ENCODE measurements at regions not wholly inside any gene's neighbourhood (a gene's known extent, or its start where the extent isn't known, plus 50 kb on each side); places are given as distances from the start of the nearest gene placed in this dataset.

GRCh38 chr2:192288295-192288694 is 93.6 kb upstream of the TMEFF2 start:
- Histone ChIP-seq H2AFZ (ENCODE audit: low read length) (no peak overlapping the region), H3K23me2 (ENCODE audit: low read depth, low read length) (no peaks in the 10 kb centered on the region), H2BK15ac (ENCODE audit: low read length) (no peak overlapping the region), H3K27ac (ENCODE audit: low read depth, low read length) (no peak overlapping the region), H3K14ac (ENCODE audit: insufficient read length) (no peak overlapping the region), H3K79me1 (ENCODE audit: low read depth, low read length) (no peaks in the 10 kb centered on the region), H2BK120ac (replicated peaks; ENCODE audit: low read depth, low read length) (no peak overlapping the region), H4K5ac (ENCODE audit: insufficient read length, low read depth, low read length) (no peak overlapping the region), H3K27me3 (replicated peaks in 1 of 4; ENCODE audit: control insufficient read depth in 3 of 4, extremely low read depth in 1 of 4, insufficient read depth in 3 of 4, low read length in 3 of 4) (no peaks in the 10 kb centered on the region), H3K4me3 (ENCODE audit: extremely low read depth in 1 of 4, insufficient read depth in 2 of 4, low read depth in 3 of 4, low read length in 4 of 4) (no peak overlapping the region), H3K56ac (replicated peaks; ENCODE audit: insufficient read length, low read depth, low read length) (no peak overlapping the region), H3K4me2 (ENCODE audit: insufficient read depth in 1 of 2, low read depth in 2 of 2, low read length in 2 of 2) (no peak overlapping the region), H4K20me1 (replicated peaks in 1 of 2; ENCODE audit: control insufficient read depth in 1 of 2, insufficient read depth in 2 of 2, low read length in 2 of 2) (no peaks in the 10 kb centered on the region), H3K18ac (ENCODE audit: extremely low read depth, low read length) (no peak overlapping the region), H3K36me3 (ENCODE audit: control insufficient read depth in 2 of 4, insufficient read depth in 4 of 4, low read length in 3 of 4) (no peaks in the 10 kb centered on the region), H2BK20ac (ENCODE audit: low read length) (no peak overlapping the region), H2AK5ac (ENCODE audit: low read depth, low read length) (no peak overlapping the region), H3K4me1 (replicated peaks in 1 of 4; ENCODE audit: control insufficient read depth in 3 of 4, insufficient read depth in 4 of 4, low read length in 3 of 4) (no peaks in the 10 kb centered on the region), H3K23ac (ENCODE audit: insufficient read length) (no peak overlapping the region), H2BK5ac (ENCODE audit: low read depth, low read length) (no peak overlapping the region), H3K9ac (replicated peaks in 1 of 4; ENCODE audit: extremely low read depth in 1 of 4, low read depth in 3 of 4, low read length in 3 of 4) (no peak overlapping the region), H3K79me2 (ENCODE audit: control insufficient read depth in 1 of 2, insufficient read depth in 2 of 2, low read length in 2 of 2) (no peaks in the 10 kb centered on the region), H3K9me3 (ENCODE audit: insufficient read depth in 2 of 2, low read depth in 1 of 2, low read length in 1 of 2) (no peaks in the 10 kb centered on the region), H4K8ac (ENCODE audit: extremely low read depth, insufficient read depth, low read length) (no peak overlapping the region), H2BK12ac (ENCODE audit: low read depth, low read length) (no peak overlapping the region), H4K91ac (replicated peaks; ENCODE audit: insufficient read length, low read length) (no peak overlapping the region), H3K4ac (replicated peaks; ENCODE audit: insufficient read length, low read depth, low read length) (no peak overlapping the region)
- FAIRE-seq (no peak), DNase-seq (ENCODE audit: low read depth in 1 of 2, low spot score in 2 of 2) (no peak)
- TF ChIP-seq RAD21 (IDR thresholded peaks at IDR 0.05 in 1 of 2, conservative IDR thresholded peaks at IDR 0.05 in 1 of 2; ENCODE audit: low read depth in 2 of 2, low read length in 2 of 2) (no peak), ATF2 (IDR thresholded peaks at IDR 0.05; ENCODE audit: low read length) (no peak), HDAC2 (IDR thresholded peaks at IDR 0.05; ENCODE audit: borderline replicate concordance in 1 of 2, low read depth in 2 of 2, low read length in 2 of 2) (no peak), MAX (IDR thresholded peaks at IDR 0.05) (no peak), BACH1 (IDR thresholded peaks at IDR 0.05; ENCODE audit: low read length) (no peak), KDM5A (IDR thresholded peaks at IDR 0.05; ENCODE audit: low read length) (no peak), CTBP2 (IDR thresholded peaks at IDR 0.05; ENCODE audit: borderline replicate concordance, insufficient read depth, insufficient read length, low read length) (no peak), RNF2 (IDR thresholded peaks at IDR 0.05; ENCODE audit: borderline replicate concordance, low read depth, low read length, missing control alignments, poor library complexity, severe bottlenecking) (no peak)
- ChIA-PET POLR2A (ENCODE audit: partially characterized antibody) (no interaction called here), CTCF (ENCODE audit: partially characterized antibody) (interaction anchor here (0.8 to 3.5 kb wide), 5 partner anchors 11 to 476 kb away, joined by 3 to 19 read pairs (median 5); no protein-coding TSS in a partner anchor)
- WGBS, 2 experiments (ENCODE audit: extremely low coverage in 1 of 2, insufficient coverage in 1 of 2, insufficient read length in 1 of 2, insufficient replicate concordance in 2 of 2, low coverage in 1 of 2, low lambda C conversion rate in 2 of 2, missing lambda C conversion rate in 1 of 2) = 38% methylated on average over 2 of the region's 2 CpGs; no CpG with 5 or more reads in 1 of the 2 experiments
